Mesenchymal stem cell (in vitro differentiated cells and primary cell): ENCODE measurements at regions not wholly inside any gene's neighbourhood (a gene's known extent, or its start where the extent isn't known, plus 50 kb on each side); places are given as distances from the start of the nearest gene placed in this dataset.
A peak's percentile ranks its signal among the peaks of the same experiment; 100 is the strongest.

Source experiments
- DNase-seq: peaks from one replicate; pipeline ENCODE4 v3.0.0-alpha.2; 2013
- H2AFZ ChIP-seq: one replicate; pipeline ENCODE4 v1.6.1; 2013; ENCODE audit warnings: low read depth, mild to moderate bottlenecking, control low read depth, inconsistent platforms, low read length, moderate library complexity
- H2AK5ac ChIP-seq: 2 replicates; pipeline ENCODE4 v1.6.1; 2013; ENCODE audit warnings: low read length, moderate library complexity, mild to moderate bottlenecking, inconsistent platforms; ENCODE audit not compliant: severe bottlenecking
- H2BK120ac ChIP-seq: one replicate; pipeline ENCODE4 v1.6.1; 2013; ENCODE audit warnings: low read depth, mild to moderate bottlenecking, inconsistent platforms, low read length, moderate library complexity
- H2BK12ac ChIP-seq, 2 experiments: one replicate each; pipeline ENCODE4 v1.6.1; 2013; ENCODE audit warnings: inconsistent platforms in 2 of 2, low read length in 2 of 2, mild to moderate bottlenecking in 2 of 2, moderate library complexity in 2 of 2, control low read depth in 1 of 2
- H2BK15ac ChIP-seq: one replicate; pipeline ENCODE4 v1.6.1; 2013; ENCODE audit warnings: mild to moderate bottlenecking, low read depth, inconsistent platforms; ENCODE audit not compliant: poor library complexity, severe bottlenecking
- H2BK5ac ChIP-seq: 2 replicates; pipeline ENCODE4 v1.6.1; 2013; ENCODE audit warnings: low read depth, mild to moderate bottlenecking, low read length, control low read depth, inconsistent platforms; ENCODE audit not compliant: poor library complexity, severe bottlenecking
- H3K14ac ChIP-seq, 2 experiments: one replicate each; pipeline ENCODE4 v1.6.1; 2013; ENCODE audit warnings: inconsistent platforms in 2 of 2, low read length in 2 of 2, control low read depth in 1 of 2, mild to moderate bottlenecking in 1 of 2, moderate library complexity in 1 of 2
- H3K18ac ChIP-seq, 2 experiments: one replicate each; pipeline ENCODE4 v1.6.1; 2013; ENCODE audit warnings: inconsistent platforms in 2 of 2, low read length in 2 of 2, control low read depth in 1 of 2, low read depth in 1 of 2, mild to moderate bottlenecking in 1 of 2
- H3K23ac ChIP-seq, 2 experiments: one replicate each; pipeline ENCODE4 v1.6.1; 2013; ENCODE audit warnings: inconsistent platforms in 2 of 2, low read length in 2 of 2, mild to moderate bottlenecking in 2 of 2, moderate library complexity in 2 of 2, control low read depth in 1 of 2
- H3K27ac ChIP-seq: 2 replicates; pipeline ENCODE4 v1.5.1; 2013; ENCODE audit warnings: mild to moderate bottlenecking, moderate library complexity, low read length, control low read depth, inconsistent platforms; ENCODE audit not compliant: poor library complexity, severe bottlenecking
- H3K27me3 ChIP-seq, 2 experiments: 2 replicates each; pipeline versions ENCODE4 v1.6.1 to v1.7.0; 2013; ENCODE audit warnings: low read length in 2 of 2, mild to moderate bottlenecking in 2 of 2, moderate library complexity in 2 of 2, control low read depth in 1 of 2, inconsistent platforms in 1 of 2; ENCODE audit not compliant: control insufficient read depth in 1 of 2, insufficient read depth in 1 of 2
- H3K36me3 ChIP-seq, 2 experiments: 2 replicates each; pipeline versions ENCODE4 v1.6.1 to v1.7.0; 2013; ENCODE audit warnings: low read length in 2 of 2, control low read depth in 1 of 2, inconsistent platforms in 1 of 2, low read depth in 1 of 2, mild to moderate bottlenecking in 1 of 2; ENCODE audit not compliant: insufficient read depth in 2 of 2, control insufficient read depth in 1 of 2
- H3K4ac ChIP-seq, 2 experiments: one replicate each; pipeline ENCODE4 v1.6.1; 2013; ENCODE audit warnings: inconsistent platforms in 2 of 2, low read length in 2 of 2, mild to moderate bottlenecking in 2 of 2, moderate library complexity in 2 of 2, control low read depth in 1 of 2, low read depth in 1 of 2
- H3K4me1 ChIP-seq: 2 replicates; pipeline ENCODE4 v1.6.1; 2013; ENCODE audit warnings: low read depth, low read length, control low read depth; ENCODE audit not compliant: control insufficient read depth, insufficient read depth
- H3K4me2 ChIP-seq: 2 replicates; pipeline ENCODE4 v1.6.1; 2013; ENCODE audit warnings: low read length, mild to moderate bottlenecking, inconsistent platforms; ENCODE audit not compliant: poor library complexity, severe bottlenecking
- H3K4me3 ChIP-seq, 2 experiments: 2 replicates each; pipeline versions ENCODE4 v1.5.1 to v1.7.0; 2013; ENCODE audit warnings: low read length in 2 of 2, mild to moderate bottlenecking in 2 of 2, control low read depth in 1 of 2, low read depth in 1 of 2; ENCODE audit not compliant: insufficient read depth in 1 of 2
- H3K79me1 ChIP-seq: replicated peaks from 2 replicates; pipeline ENCODE4 v1.6.1; 2013; ENCODE audit warnings: mild to moderate bottlenecking, control low read depth, low read length, inconsistent platforms; ENCODE audit not compliant: poor library complexity, severe bottlenecking
- H3K9ac ChIP-seq: 2 replicates; pipeline ENCODE4 v1.7.0; 2013; ENCODE audit warnings: mild to moderate bottlenecking, low read length, moderate library complexity
- H3K9me3 ChIP-seq: 2 replicates; pipeline ENCODE4 v1.7.0; 2013; ENCODE audit warnings: mild to moderate bottlenecking, low read length; ENCODE audit not compliant: control insufficient read depth
- H4K8ac ChIP-seq: one replicate; pipeline ENCODE4 v1.6.1; 2013; ENCODE audit warnings: inconsistent platforms, mild to moderate bottlenecking, low read length, moderate library complexity
- H4K91ac ChIP-seq: one replicate; pipeline ENCODE4 v1.6.1; 2013; ENCODE audit warnings: mild to moderate bottlenecking, low read length, inconsistent platforms
- WGBS: methylation state at CpG from one replicate; pipeline ENCODE4 v1.1.7; 2013; ENCODE audit warnings: mixed read lengths; 5-methylcytosine and 5-hydroxymethylcytosine counted together

GRCh38 chr10:50972591-50972990 lies 87.2 kb upstream of the A1CF start:
- WGBS = 94% methylated on average over 4 of the region's 4 CpGs

DNA sequence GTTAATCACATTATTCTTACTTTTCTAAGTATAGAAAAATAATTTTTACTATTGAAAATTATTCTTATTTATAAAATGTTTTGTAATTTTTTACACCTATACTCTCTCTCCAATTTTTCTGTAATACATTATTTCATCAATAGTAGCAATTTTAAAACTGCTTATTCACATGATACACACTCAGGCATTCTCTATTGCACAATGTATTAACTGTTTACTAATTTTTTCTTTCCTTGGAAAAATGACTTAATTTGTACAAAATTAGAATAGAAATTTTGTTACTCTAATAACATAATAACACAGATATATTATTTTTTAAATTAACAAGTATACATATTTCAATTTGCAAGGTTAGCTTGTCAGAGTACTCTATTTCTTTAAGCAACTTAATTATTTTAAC lies 92.9 kb upstream of the PRKG1 start:
- Histone ChIP-seq H3K79me1 (no peaks in the 10 kb centered on the region), H4K91ac (no peak overlapping the region)

More at GRCh38 chr10:50972591-50972990, 87.2 kb upstream of the A1CF start:
- H2BK12ac ChIP-seq = no peak overlapping the region
- no peak overlapping the region for H4K91ac ChIP-seq
- H2AK5ac ChIP-seq = no peak overlapping the region
- H3K9ac ChIP-seq = no peak overlapping the region
- H3K27me3 ChIP-seq = no peaks in the 10 kb centered on the region
- H3K14ac ChIP-seq = no peak overlapping the region
- no peak overlapping the region for H2BK15ac ChIP-seq
- no peak overlapping the region for H2AFZ ChIP-seq
- no peaks in the 10 kb centered on the region for H3K4me1 ChIP-seq
- H2BK120ac ChIP-seq = no peak overlapping the region
- no peak overlapping the region for H3K4ac ChIP-seq
- H3K36me3 ChIP-seq = no peaks in the 10 kb centered on the region
- H3K4me3 ChIP-seq = no peak overlapping the region
- no peaks in the 10 kb centered on the region for H3K79me1 ChIP-seq
- H2BK5ac ChIP-seq = no peak overlapping the region
- H3K18ac ChIP-seq = no peak overlapping the region
- H4K8ac ChIP-seq = no peak overlapping the region
- no peak overlapping the region for H3K4me2 ChIP-seq
- H3K27ac ChIP-seq = no peak overlapping the region
- no peak overlapping the region for H3K23ac ChIP-seq
- no peak for DNase-seq
- no peaks in the 10 kb centered on the region for H3K9me3 ChIP-seq

GRCh38 chr10:50981904-50982303 lies 92.4 kb upstream of the PRKG1 start:
- DNase-seq = no peak
- Histone ChIP-seq H3K4ac (no peak overlapping the region), H3K27me3 (no peaks in the 10 kb centered on the region)

More for the DNA sequence above, 92.9 kb upstream of the PRKG1 start:
- Histone ChIP-seq H3K36me3 (no peaks in the 10 kb centered on the region), H3K4me3 (no peak overlapping the region), H3K4me2 (no peak overlapping the region), H3K4me1 (no peaks in the 10 kb centered on the region), H3K9me3 (no peaks in the 10 kb centered on the region), H4K8ac (no peak overlapping the region), H2BK5ac (no peak overlapping the region), H3K14ac (no peak overlapping the region), H2AK5ac (no peak overlapping the region), H3K9ac (no peak overlapping the region), H3K27me3 (no peaks in the 10 kb centered on the region), H2BK15ac (no peak overlapping the region), H2AFZ (no peak overlapping the region), H3K23ac (no peak overlapping the region), H2BK12ac (no peak overlapping the region), H2BK120ac (no peak overlapping the region), H3K18ac (no peak overlapping the region), H3K4ac (no peak overlapping the region), H3K27ac (no peak overlapping the region)
- DNase-seq = no peak

GRCh38 chr10:50982989-50983388 lies 91.3 kb upstream of the PRKG1 start:
- H3K14ac ChIP-seq = no peak overlapping the region
- H3K9ac ChIP-seq = no peak overlapping the region
- no peak overlapping the region for H4K91ac ChIP-seq
- H3K36me3 ChIP-seq = no peaks in the 10 kb centered on the region
- DNase-seq = no peak
- no peak overlapping the region for H2BK12ac ChIP-seq
- no peaks in the 10 kb centered on the region for H3K79me1 ChIP-seq
- H2BK120ac ChIP-seq = no peak overlapping the region
- no peak overlapping the region for H2AK5ac ChIP-seq
- WGBS = 64% methylated on average over 3 of the region's 4 CpGs
- no peak overlapping the region for H3K23ac ChIP-seq
- no peak overlapping the region for H2BK15ac ChIP-seq
- no peak overlapping the region for H2AFZ ChIP-seq
- H3K27ac ChIP-seq = no peak overlapping the region
- no peaks in the 10 kb centered on the region for H3K27me3 ChIP-seq
- H3K4me2 ChIP-seq = no peak overlapping the region
- no peaks in the 10 kb centered on the region for H3K9me3 ChIP-seq
- H4K8ac ChIP-seq = no peak overlapping the region
- no peak overlapping the region for H3K18ac ChIP-seq
- no peak overlapping the region for H3K4ac ChIP-seq
- no peak overlapping the region for H2BK5ac ChIP-seq
- H3K4me3 ChIP-seq = no peak overlapping the region
- H3K4me1 ChIP-seq = no peaks in the 10 kb centered on the region

More at GRCh38 chr10:50981904-50982303, 92.4 kb upstream of the PRKG1 start:
- Histone ChIP-seq H3K4me3 (no peak overlapping the region), H2AFZ (no peak overlapping the region), H4K8ac (no peak overlapping the region), H3K79me1 (no peaks in the 10 kb centered on the region), H3K18ac (no peak overlapping the region), H2BK15ac (no peak overlapping the region), H2BK120ac (no peak overlapping the region), H3K4me2 (no peak overlapping the region), H2BK12ac (no peak overlapping the region), H2BK5ac (peak overlapping the region; percentile 44), H3K14ac (no peak overlapping the region), H3K23ac (no peak overlapping the region), H3K27ac (no peak overlapping the region), H2AK5ac (no peak overlapping the region), H3K9me3 (no peaks in the 10 kb centered on the region), H3K4me1 (no peaks in the 10 kb centered on the region), H3K36me3 (no peaks in the 10 kb centered on the region), H4K91ac (no peak overlapping the region), H3K9ac (no peak overlapping the region)
- WGBS = 100% methylated on average over 1 of the region's 1 CpG
